ENCODE measurements at regions not wholly inside any gene's neighbourhood (a gene's known extent, or its start where the extent isn't known, plus 50 kb on each side); places are given as distances from the start of the nearest gene placed in this dataset.

DNA sequence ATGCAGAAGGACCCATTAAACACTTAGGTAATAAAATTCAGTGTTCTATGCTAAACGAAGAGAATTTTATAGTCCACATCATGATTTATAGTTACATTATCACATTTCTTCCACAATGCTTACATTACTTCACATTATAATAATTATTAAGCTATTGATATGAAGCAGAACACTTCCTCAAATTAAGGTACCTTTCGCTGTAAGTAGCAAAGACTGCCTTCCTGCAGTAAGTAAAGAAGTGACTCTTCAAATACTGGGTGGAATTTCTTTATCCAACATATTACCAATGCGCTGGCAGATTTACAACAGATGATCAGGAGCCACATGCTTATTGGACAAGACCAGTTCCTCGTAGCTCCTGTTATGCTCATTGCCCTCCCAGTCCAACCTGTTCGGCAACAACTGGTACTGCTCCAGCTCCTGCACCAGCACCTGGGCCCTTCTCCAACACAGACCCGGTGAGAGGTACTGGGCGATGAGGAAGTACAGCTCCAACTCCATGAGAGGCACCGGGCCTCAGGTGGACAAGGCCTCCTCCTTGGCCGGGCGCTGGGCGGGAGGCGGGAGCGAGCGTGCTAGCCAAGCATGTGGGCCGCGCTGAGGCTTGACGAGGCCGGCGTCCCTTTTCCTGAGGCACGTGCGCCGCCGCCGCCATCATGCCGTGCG, 210.7 kb upstream of the ATP2B1 start:
- no peak for DNase-seq (ENCODE audit: low read depth)

DNA sequence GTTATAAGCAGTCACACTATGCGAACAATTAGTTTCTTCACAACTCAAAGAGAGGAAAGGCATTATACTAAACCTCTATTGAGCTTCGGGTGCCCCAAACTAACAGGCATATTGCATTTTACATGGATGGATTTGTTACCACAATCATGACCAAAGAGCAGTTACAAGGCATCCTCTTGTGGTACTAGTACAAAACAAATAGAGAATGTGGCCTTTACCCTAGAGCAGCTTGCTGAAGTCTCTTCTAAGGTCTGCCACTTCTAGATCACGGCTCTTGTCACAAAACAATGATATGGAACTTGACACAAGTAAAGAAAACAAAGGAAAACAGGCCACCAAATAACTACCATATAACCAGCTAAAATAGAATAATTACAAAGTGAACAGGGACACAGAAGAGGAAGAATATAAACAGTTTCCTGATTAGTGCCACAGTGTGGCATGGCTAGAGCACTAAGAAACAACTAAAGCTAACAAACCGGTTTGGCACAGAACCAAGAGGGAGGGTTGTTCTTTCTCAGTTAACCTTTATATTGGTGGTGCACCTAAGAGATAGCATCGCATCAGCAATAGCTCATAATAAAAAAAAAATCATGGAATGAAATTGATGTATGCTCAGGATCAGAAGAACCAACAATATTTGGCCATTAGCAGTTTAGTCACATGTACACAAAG, 209.7 kb upstream of the ATP2B1 start:
- no peak for DNase-seq (ENCODE audit: low read depth)

DNA sequence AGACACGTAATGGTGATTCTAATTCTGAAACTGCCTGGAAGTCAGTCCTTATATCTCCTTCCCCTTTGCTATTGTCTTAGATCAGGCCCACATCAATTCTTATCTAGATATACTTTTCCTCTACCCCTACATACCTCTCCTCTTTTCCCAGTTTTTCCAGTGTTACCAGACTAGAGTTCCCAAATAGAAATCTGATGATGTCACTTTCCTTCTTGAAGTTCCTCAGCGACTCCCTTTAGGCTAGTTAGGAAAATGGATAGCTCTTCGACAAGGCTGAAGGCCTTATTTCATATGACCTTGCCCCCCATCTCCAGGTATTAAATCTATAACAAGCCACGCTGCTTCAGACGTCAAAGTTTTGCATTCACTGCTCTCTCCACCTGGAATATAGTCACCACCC, 201.1 kb upstream of the ATP2B1 start:
- DNase-seq (ENCODE audit: low read depth), result no peak

DNA sequence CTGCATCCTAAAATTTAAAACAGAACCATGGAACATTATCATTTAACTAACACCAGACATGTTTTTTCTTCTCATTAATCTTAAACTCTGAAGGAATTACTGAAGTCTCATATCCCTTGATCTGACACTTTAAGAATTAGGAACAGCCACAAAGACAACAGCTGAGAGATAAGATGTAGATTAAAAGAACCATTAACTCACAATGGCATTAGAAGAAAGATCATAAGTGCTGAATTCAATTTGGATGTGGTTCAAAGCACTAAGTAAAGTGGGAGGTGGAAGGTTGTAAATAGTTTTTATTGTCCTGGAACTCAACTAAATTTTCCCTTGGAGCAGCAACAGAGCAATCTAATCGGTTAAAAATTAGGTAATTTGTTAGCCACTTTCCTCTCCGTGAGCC, 199.0 kb upstream of the ATP2B1 start:
- no peak for DNase-seq (ENCODE audit: low read depth)

DNA sequence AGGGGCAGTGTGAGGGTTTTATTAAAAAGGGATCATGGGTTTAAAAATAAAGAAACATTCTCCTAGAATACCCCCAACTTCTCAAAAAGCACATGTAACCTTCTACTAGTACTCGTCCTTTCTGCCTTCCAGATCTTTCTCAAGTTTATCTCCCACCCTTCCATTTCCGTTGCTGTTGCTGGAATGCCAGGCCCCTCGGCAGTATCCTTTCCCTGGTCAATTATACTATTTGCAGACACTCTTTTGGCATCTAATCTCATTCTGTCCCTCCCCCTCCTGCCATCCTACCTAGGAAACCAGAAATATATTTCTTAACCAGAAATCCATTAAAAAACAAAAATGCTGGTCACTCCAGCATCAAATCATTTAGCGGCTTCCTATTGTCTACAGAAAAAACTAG, 198.2 kb upstream of the ATP2B1 start:
- no peak for DNase-seq (ENCODE audit: low read depth)

DNA sequence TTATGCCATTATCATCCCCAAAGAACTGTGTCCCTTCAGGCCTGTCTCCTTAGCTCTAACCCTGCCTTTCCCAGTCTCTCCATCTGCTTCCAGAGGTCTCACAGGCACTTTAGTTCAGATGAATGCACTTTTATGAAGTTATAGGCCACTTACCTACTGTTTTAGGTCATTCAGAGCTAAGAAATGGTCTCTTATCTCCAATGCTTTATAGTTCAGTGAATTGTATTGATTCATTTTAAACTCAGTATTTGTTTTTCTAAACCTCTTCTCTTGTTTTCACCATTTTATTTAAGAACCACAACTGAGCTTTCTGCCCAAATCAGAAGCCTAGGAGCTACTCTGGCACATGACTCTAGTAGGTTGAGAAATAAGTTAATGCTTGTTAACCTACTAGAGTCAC, 197.5 kb upstream of the ATP2B1 start:
- no peak for DNase-seq (ENCODE audit: low read depth)

DNA sequence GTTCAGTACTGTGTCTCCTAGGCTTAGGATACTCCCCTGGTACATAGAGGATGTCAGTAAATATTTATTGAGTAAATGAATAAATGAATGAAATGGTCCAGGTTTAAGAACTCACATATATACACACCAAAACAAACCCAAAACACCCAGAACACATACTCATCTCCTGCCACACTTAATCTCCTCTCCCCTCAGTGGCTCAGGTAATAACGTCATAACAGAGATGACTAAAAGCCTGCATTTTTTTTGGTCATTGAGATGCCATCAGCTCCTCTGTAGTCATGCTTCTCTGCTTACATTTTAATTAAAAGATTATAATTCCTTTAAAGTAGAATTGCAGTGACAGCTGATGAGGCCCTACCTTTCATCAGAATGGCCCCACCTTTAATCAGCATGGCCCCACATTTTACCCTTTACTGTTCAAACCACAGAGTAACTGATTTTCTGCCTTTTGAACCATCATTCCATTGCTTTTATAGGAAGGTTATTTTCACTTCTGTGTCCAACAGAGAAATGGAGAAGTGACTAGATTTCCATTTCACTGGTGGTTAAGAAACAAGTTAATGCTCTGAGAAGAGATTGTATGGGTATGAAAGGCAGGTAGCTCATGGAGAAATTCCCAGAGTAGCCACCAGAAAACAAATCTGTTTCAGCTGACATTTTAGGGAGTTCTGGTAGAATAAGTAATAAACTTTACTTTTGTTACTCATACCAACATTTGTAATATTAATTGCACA, 193.4 kb upstream of the ATP2B1 start:
- no peak for DNase-seq (ENCODE audit: low read depth)

DNA sequence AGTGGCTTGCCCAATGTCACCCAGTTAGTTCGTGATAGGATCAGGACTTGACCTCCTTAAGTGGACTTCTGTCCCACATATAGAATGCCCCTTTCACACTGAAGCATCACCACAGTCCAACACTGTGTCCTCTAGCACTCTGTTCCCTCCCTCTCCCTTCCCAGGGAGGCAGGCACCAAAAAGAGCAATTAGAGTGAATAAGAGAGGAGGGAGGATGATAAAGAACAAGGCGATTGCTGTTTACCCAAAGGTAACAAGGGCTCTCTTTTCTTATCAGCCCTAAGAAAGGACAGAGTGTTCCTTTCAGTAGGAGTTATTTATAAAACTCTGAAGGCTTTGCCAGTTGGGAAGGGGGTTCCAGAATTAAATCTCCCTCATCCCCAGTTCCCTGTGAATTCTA, 192.7 kb upstream of the ATP2B1 start:
- no peak for DNase-seq (ENCODE audit: low read depth)

DNA sequence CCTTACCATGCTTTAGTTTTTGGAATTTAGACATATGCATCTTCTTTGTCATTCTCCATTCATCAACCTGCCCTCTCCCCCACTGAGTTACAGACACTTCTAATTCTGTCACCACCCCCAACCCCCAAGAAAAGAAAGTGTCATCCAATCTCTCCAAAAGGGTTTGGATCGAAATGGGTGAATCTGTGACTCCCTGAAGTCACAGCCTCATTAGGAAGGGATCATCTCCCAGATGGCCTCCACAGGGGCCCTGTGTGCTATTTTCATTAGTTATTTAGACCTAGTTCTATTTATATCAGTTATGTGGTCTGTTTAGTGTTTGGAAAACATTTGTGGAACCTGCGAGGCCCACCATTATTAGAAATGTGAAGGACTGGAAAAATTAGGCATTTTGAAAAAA, 191.0 kb upstream of the ATP2B1 start:
- no peak for DNase-seq (ENCODE audit: low read depth)

DNA sequence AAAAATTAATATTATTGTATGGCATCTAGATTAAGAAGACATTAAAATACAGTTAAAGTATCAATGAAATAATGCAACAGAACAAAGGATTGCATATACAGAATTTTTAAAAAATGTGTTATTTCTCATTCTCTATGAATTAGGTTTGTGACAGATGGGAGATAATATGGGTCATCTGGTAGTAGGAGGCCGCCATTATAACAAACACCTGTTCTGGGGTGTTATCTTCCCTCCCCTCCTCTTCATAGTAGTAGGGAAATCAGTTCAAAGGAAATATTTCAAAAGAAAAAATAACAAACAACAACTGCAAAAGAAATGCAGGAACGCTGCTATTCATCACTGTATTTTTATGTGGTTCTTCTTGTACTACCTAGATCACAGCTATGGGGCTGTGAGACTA, 187.0 kb upstream of the ATP2B1 start:
- no peak for DNase-seq (ENCODE audit: low read depth)

DNA sequence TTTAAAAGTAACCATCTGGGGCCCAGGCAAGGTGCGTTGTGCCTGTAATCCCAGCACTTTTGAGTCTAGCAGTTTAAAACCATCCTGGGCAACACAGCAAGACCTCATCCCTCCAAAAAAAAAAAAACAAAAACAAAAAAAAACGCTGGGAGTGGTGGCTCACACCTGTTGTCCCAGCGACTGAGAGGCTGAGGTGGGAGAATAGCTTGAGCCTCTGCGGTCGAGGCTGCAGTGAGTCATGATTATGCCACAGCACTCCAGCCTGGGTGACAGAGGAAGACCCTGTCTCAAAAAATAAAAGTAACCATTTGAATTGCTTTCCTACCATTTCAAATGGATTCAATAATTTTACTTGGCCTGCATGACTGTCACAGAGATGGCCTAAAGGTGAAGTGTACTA, 186.5 kb upstream of the ATP2B1 start:
- no peak for DNase-seq (ENCODE audit: low read depth)

DNA sequence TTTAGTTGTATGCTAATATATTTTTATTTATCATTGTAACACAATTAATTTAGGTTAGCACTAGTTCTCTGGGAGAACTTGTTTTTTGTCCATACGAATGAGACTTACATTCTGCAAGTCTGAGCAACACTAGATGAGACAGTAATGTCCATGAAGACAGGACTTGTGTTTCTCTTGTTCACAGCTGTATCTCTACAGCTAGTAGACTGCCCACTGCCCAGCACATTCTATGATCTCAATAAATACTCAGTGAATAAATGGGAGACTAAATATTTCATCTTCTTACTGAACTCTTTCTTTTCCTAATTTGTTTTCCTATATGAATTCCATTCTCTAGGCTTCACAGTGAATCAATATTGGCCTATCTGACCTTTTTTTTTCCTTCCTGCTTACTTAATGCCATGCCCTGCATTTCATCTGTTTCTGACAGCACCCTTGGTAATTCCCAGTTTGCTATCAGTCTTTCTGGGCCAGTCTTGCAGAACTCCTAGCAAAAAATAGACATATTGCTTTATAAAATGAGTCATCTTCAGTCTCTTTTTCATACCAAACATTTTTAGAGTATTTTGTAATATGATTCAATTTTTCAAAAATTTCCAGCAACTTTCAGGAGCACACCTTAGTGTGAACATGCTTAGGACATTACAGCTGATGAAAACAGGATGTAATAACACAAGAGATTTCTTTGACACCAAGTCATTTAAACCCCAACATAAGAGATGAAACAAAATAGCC, 185.5 kb upstream of the ATP2B1 start:
- DNase-seq (ENCODE audit: low read depth), result no peak

DNA sequence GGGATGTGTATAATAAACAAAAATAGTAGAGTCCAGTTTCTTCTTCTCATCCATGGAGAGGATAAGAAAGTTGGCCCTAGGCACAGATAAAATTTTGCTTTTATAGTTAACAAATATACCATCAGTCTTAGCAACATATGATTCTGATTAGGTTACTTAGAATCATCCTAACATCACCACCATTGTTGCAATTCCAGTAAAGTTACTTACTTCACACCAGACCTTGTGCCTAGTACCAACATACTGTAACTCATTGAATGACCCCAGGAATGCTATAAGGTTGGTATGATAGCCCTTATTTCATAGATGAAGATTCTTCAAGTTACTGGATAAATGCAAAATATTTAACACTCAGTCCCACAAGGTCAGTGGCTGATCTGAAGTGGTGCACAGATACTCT, 183.8 kb upstream of the ATP2B1 start:
- DNase-seq (ENCODE audit: low read depth), result no peak

DNA sequence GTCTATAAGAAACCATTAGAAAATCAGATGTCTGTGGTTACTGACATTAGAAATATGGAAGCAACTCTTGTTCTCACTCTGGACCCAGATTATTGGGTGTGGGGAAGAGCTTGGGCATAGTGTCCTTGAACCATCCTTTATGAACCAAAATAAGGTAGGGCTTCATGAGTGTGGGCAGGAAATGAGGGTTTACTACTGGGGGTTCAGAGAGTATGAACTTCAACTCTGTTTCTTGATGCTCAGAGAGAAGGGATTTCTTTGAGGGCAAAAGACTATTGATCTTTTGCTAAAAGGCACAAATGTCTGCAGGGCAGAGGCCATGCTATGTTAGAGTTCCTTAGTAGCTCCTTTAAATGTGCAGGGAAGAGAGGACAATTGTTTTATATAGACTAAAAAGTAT, 183.3 kb upstream of the ATP2B1 start:
- DNase-seq (ENCODE audit: low read depth), result no peak

DNA sequence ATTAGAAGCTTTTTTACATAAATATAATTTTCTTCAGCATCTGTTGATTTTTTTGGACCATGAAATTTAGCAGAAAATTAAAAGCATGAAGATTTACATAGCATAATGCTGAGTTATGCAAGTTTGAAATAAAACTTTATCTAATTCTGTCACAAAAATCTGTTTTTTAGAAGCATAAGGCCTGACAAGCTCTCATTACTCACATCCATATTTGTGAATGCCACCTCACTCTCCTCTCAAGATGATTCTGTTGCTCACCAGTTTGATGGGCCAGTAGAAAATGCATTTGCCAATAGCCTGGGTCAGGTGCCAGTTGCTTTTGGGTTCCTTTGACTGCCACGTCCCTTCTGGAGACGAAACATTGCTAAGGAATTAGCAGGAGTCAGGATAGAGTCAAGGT, 181.5 kb upstream of the ATP2B1 start:
- no peak for DNase-seq (ENCODE audit: low read depth)

DNA sequence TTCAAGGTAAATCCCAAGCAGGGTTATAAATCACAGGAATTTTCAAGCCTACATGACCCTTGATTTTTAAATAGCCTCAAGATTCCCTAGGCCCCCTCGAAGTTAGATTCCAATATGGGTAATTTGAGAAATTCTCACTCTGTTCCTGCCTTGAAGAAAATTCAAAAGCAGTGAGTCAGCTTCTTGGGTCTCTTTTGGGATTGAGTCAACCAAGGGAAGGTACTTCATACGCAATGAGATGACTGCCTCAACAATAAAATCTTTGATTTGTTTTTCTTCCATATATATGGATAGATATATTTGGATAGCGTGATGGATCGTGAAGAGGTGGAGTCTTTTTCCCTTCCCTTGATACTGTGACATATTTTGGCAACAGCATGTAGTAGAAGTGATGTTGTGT, 180.4 kb upstream of the ATP2B1 start:
- DNase-seq (ENCODE audit: low read depth), result no peak

DNA sequence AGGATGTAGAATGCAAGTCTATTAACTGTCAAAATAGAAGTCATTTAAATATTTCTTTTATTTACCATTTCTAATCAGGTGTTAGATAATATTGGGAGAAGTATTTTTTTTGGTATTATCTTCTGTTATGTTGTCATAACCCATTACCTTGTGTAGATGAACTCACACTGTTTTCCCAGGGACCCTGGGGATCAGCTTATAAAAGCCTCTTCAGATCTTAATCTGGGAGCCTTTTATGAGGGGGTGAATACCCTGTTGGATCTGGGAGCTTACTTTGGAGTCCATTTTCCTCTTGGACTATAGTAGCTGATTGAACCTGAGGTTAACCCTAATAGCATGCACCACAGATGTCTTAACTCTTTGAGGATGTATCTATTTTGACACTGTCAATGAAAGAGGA, 176.3 kb upstream of the ATP2B1 start:
- DNase-seq (ENCODE audit: low read depth), result no peak

DNA sequence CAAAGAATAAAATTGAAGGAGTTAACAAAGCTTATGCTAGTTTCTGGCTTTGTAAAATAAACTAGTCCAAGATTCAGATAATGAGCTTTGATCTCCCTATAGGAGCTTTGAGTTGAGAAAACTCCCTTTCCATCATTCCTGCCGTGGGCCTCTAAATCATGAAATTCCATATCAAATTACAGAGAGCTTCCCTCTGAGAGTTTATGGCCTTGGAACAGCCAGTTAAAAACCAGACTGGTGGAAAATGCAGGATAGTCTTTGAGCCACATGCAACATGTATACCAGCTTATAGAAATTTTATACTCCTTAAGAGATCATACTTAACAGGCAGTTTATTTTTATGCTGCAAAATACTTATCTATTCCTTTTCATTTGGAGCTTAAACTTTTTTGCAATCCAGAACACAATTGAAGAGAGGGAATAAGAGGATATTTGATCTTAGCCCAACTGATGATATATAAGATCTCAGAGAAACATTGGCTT, 175.8 kb upstream of the ATP2B1 start:
- DNase-seq (ENCODE audit: low read depth), result no peak

DNA sequence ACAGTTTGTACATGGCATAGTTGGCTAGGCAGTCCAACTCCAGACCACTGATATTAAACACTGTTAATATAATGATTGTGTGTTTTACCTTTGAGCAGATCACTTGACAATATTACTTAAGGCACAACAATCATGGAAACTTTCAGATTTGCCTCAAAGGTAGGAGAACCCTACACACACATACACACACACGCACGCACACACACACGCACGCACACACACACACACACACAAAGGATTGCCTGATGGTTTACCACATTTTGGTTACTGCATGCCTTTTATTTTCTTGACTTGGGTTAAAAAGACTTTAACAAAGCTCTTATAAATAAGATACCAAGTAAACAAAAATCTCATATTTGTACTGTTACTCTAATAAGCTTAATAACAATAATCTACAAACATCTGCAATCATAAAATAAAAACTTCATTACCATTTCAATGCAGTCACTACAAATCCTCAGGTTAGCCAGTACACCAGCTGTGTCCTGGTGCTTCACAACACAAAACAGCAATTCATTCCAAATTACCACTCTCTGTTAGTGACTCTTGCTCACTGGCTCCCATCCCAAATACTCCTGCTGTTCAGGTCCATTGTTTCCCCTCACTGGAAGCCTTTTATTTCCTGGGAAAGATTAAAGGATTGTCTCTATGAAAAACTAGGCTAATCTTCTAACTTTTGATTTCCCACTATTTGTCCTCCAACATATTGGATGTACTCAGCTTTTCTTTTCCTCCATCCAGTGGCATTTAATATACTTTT, 175.2 kb upstream of the ATP2B1 start:
- no peak for DNase-seq (ENCODE audit: low read depth)

DNA sequence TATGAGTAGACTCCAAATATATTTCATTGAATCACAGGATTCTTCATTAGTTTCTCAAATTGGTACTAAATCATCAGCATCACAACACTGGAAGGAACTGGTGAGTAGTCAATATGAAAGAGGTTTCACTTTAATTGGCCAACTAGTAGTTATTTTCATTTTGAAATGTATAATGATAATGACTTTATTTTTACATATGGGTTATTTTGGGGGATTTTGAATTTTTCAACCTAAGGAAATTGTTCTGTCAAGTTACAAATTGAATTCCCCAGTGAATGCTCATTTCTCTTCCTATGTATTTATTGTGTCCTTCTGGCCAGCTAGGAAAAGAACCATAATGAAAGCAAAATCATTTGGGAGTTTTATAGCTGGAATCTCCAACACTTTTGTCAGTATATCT, 174.2 kb upstream of the ATP2B1 start:
- DNase-seq (ENCODE audit: low read depth), result no peak

DNA sequence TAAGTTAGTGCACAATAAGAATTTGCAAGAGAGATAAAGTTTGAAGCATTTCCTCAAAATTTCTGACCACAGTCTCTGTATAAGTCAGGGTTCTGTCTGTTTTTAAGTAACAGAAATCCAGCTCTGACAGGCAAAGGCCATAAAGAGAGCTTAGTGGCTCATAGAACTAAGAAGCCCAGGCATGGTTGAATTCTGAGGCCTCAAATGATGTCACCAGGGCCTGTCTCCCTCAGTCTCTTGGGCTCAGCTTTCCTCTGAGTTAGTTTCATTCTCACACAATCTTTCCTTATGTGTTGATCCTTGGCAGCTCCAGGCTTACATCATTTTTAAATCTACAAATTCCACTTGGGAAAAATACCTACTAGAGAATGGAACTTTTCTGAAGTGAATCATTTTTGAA, 173.4 kb upstream of the ATP2B1 start:
- DNase-seq (ENCODE audit: low read depth), result no peak

Data from stimulated activated CD8-positive, alpha-beta memory T cell treated with anti-CD3 and anti-CD28 coated beads, Interleukin-12 subunit alpha, Interleukin-12 subunit beta, amount 100 ng/mL, for 4 hours (primary cell).